Astrocyte (in vitro differentiated cells and primary cell): ENCODE measurements at regions not wholly inside any gene's neighbourhood (a gene's known extent, or its start where the extent isn't known, plus 50 kb on each side); places are given as distances from the start of the nearest gene placed in this dataset.

Source experiments
- CTCF ChIP-seq: IDR thresholded peaks from 2 replicates; pipeline ENCODE4 v1.5.1; 2011; ENCODE audit warnings: low read depth, mild to moderate bottlenecking, inconsistent platforms, low read length, moderate library complexity; ENCODE audit not compliant: insufficient read depth
- EZH2 ChIP-seq: IDR thresholded peaks from 2 replicates; pipeline ENCODE4 v1.6.1; 2012; ENCODE audit warnings: mild to moderate bottlenecking, low read length, inconsistent platforms; ENCODE audit not compliant: insufficient read depth

- TF ChIP-seq CTCF (no peak), EZH2 (no peak)
Measured at GRCh38 chr10:110366635-110367034, 61.9 kb upstream of the SMNDC1 start.
